HG02610 (cell line): ENCODE measurements at regions not wholly inside any gene's neighbourhood (a gene's known extent, or its start where the extent isn't known, plus 50 kb on each side); places are given as distances from the start of the nearest gene placed in this dataset.

Experiments used
- ATAC-seq: cut with Tn5 transposase; IDR thresholded peaks from one replicate; pipeline ENCODE4 v1.9.1; 2021; ENCODE audit warnings: mild to moderate bottlenecking, moderate library complexity; ENCODE audit not compliant: unreplicated experiment

GRCh38 chr12:74794522-74794921, 256.9 kb downstream of the ATXN7L3B start:
- ATAC-seq = no peak

- ATAC-seq = no peak
Observed at GRCh38 chr12:74801625-74802024, 264.0 kb downstream of the ATXN7L3B start.

GRCh38 chr12:74816398-74817175, 279.0 kb downstream of the ATXN7L3B start:
- no peak for ATAC-seq

GRCh38 chr12:74817499-74817898, 279.9 kb downstream of the ATXN7L3B start:
- no peak for ATAC-seq

GRCh38 chr12:74818412-74818811, 280.8 kb downstream of the ATXN7L3B start:
- ATAC-seq = no peak

GRCh38 chr12:74820324-74820723, 282.7 kb downstream of the ATXN7L3B start:
- no peak for ATAC-seq

GRCh38 chr12:74836567-74836966, 298.9 kb downstream of the ATXN7L3B start:
- ATAC-seq = no peak

DNA sequence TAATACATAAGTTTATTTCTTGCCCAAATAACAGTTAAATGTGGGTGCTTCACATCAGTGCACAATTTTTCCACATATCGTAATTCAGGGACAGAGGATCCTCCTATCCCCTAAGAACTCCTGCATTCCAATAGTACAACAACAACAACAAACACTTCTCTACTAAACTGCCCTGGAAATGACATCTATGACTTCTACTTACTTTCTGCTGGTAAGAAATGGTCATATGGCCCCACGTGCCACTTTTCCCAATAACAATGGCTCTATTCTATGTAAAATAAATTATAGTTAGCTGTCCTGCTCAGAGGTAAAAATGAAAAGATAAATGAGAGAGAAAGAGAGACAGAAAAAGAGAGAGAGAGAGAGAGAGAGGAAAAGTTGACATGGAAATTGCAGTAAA, 308.5 kb downstream of the ATXN7L3B start:
- no peak for ATAC-seq

DNA sequence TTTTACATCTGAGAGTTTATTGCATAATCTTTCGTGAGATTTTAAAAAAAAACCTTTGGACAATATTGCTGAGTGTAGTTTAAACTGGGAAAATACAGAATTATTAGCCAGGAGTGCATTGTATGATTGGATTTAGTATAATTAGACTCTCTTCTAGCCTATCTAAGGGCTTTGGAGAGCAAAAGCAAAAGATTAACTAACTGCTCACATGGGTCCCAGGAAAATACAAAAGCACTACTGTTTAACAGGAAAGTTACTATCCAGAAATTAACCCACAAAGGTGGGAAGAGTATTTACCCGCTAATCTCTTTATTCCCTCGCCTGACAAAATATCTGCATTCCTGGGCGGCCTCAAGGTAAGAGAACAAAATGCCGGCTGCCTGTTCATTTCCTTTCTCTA, 309.5 kb downstream of the ATXN7L3B start:
- ATAC-seq = no peak

GRCh38 chr12:74848006-74848405, 310.4 kb downstream of the ATXN7L3B start:
- ATAC-seq = no peak

GRCh38 chr12:74849801-74850200, 312.2 kb downstream of the ATXN7L3B start:
- ATAC-seq = no peak

DNA sequence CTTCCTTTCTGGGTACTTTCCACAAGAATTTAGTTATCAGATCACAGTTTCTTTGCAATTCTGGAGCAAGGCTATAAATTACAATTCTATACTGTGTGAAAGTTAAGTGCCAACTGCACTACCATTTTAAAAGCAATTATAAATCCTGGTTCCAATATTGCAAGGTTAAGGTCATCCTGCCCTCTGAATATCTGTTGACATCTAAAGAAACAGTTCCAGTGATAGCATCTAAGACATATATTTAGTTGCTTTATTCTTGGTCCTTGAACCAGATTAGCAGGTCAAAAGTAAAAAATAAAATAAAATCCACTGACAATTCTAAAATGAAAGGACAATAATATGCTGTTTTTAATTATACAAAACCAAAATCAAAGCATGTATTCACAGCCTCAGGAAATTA, 334.2 kb downstream of the ATXN7L3B start:
- no peak for ATAC-seq

DNA sequence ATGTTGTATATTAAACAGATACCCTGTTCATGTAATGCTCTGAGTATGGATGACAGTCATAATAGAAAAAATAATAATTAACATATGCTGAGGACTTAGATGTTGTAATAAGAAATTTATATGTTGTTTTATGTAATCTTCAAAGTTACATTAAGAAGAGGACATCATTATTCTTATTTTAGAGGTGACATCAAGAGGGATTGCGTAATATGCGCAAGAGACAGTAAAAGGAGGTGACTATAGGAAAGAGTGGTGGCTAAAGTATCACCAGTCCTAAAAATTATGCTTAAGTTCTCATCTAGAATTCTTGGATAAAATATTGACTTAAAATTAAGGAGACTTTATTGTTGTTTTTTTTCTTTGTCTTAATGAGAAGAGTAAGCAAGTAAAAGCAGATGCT, 323.9 kb downstream of the KCNC2 start:
- no peak for ATAC-seq

- ATAC-seq = no peak
Observed at GRCh38 chr12:74889073-74889472, 320.6 kb downstream of the KCNC2 start.

DNA sequence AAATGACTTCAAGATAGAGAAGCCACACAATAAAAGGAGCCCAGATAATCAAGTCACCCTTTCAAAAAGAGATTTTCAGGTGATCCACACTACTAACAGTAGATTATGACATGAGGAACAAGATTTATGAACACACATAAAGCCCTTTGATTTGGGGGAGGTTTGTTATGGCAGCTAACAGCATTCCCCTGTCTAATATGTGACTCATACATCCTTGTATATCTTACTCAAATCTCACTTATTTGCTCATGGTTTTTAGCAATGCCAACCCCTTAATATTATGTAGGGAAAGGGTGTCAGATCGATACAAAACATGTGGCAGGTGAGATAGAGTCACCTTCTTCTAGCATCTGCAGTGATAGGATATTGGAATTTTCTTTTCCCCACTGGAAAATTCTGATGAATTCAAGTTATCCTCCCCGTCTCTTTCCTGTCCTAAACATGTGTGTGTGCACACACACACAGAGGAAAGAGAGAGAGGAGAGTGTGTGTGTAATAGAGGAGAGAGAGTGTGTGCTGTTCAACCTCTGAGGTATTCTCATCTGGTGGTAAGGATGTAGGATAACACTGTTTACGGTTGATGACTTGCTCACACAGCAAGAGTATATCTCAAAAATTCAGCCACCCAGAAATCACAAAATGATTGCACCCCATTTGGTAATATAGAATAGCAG, 319.9 kb downstream of the KCNC2 start:
- ATAC-seq = peak; percentile 63

DNA sequence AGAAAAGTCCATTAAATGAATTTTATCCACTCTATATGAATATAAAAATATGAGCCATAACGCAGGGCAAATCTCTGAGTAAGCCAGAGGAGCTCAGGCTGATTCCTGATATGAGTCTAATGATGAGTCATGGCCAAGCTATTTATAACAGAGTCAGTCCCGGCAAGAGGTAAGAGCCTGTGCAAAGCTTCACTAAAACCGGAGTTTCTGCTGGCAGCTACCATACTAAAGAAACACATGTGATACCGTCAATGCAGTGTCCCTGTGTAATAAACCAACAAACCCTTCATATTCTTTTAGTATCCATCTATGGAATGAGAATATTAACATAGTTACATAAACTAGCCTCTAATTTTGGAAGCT, 319.4 kb downstream of the KCNC2 start:
- ATAC-seq = peak; percentile 96

DNA sequence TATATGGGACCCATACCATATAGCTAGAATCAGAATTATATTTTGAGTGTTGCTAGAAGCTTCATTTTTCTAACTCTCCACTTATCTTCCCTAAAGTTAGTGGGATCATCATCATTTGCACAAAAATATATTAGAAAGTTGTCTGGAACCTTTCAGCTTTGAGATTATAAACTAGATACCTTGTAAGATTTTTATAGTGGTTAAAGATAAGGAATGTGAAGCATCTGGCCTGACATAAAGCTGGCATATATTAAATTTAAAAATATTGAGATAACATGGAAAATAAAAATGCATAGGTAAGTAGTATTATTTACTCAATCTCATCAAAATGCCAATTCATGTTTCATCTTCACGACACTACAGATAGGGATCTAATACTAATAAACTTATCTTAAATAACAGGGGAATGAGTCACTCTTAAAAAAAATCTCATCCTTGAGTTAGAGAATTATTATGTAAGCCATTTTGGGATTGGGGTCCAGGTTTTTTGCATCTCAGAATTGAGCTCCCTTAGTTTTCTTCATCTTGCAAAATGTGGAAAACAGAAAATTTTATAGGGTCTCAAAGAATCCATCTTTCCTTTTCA, 318.5 kb downstream of the KCNC2 start:
- no peak for ATAC-seq

- no peak for ATAC-seq
Observed at GRCh38 chr12:74892057-74892633, 317.5 kb downstream of the KCNC2 start.

DNA sequence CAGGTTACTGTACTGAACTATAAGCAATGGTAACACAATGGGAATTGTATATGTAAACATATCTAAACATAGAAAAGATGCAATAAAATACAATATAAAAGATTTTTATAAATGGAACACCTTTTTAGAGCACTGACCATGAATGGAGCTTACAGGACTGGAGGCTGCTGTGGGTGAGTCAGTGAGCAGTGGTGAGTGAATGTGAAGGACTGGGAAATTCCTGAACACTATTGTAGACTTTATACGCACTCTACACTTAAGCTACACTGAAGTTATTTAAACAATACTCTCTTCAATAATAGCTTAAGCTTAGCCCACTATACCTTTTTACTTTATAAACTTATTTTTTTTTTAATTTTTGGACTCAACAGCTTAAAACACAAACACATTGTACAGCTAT, 313.5 kb downstream of the KCNC2 start:
- ATAC-seq = no peak

DNA sequence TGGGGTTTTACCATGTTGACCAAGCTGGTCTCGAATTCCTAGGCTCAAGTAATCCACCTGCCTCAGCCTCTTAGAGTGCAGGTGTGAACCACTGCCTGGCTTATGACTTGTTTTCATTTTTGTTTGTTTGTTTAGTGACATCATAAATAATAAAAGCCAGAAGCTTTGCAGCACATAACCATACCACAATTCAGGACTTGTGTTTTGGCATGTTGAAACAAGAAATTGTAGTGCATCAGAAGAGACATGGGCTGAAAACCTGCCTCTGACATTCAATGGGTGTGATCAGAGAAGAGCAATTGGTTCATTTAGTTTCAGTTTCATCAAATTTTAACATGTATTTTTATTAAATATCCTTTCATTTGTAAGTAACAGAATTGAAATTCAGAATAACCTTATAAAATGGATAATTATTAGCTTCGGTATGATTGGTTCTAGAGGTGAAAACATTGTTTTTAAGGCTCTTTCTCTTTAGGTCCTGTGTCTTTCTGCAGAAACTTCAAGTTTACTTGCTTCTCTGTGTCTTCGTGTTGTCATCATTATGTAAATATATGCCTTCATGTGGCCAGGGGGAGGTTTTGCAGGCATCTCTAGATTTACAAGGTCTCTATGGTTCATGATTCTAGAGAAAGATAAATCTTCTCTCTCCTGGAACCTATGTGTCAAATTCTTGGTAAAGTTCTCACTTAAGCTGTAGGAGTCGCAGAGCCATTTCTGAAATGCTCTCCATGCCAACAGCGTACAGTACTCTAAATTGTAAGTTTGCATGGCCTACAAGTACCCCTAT, 312.0 kb downstream of the KCNC2 start:
- ATAC-seq = no peak
